Hippocampal formation (tissue), 2 donors: ENCODE measurements at regions not wholly inside any gene's neighbourhood (a gene's known extent, or its start where the extent isn't known, plus 50 kb on each side); places are given as distances from the start of the nearest gene placed in this dataset.
"Not testable (repeated sequence)": the region's sequence is repeated elsewhere in the genome, so short reads cannot be mapped to it uniquely, and the experiment has no call there.

Source experiments
- DNase-seq, 2 donors: peaks; one replicate each; lab custom pipeline; 2025; lab: John Stamatoyannopoulos, UW

DNA sequence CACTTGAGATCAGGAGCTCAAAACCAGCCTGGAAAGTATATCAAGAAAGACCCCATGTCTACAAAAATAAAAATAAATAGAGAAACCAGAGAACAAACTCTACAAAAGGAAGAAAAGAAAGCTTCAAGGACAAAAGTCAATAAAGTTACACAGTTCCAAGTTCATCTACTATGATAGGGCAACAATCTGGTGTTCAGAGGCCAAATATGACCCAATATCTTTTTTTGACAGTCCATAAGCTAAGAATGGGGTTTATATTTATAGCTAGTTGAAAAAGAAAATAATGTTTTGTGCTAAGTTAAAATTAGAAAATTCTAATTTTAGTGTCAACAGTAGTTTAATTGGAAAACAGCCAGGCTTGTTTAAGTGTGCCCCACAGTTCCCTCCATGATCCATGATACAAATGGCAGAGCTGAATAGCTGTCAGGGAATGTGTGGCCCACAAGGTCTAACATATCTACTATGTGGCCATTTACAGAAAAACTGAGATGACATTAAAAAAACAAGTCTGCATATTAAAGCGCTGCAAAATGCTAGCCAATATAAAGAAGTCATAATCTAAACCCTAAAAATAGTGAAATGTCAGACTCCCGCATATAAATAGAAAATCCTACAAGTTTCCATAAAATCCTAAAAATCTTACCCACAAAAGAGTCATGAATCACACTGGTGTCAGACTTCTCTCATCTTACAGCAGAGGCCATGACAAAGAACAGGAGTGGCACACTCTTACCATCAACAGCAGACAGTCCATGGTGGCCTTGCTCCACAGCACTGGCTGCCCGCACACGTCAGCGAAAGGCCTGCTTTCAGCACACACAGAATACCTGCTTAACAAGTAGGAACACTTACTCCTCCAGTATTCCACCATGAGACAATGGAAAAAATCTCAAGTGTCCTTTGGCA, 281.9 kb upstream of the HSFY2 start:
- DNase-seq: no peak

DNA sequence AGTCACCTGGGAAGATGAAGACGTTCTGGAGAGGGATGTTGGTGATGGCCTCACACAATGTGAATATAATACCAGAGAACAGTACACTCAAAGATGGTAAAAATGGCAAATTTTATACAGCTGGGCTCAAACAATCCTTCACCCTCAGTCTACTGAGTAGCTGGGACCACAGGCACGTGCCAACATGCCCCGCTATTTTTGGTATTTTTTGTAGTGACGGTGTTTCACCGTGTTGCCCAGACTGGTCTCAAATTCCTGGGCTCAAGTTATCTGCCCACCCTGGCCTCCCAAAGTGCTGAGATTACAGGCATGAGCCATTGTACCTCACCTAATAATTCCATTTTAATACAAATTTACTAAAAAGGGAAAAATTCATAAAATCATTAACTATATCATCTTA, 280.3 kb upstream of the HSFY2 start:
- DNase-seq: no peak

DNA sequence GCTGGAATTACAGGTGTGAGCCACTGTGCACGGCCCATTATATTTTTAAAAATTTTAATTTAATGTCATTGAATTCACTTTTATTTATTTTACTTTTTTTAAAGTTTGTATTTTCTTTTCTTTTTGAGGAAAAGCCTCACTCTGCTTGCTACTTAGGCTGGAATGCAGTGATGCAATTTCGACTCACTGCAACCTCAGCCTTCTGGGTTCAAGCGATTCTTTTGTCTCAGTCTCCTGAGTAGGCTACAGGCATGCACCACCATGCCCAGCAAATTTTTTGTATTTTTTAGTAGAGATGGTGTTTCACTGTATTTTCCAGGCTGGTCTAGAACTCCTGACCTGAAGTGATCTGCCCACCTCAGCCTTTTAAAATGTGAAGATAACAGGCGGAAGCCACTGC, 277.5 kb upstream of the HSFY2 start:
- no peak for DNase-seq

DNA sequence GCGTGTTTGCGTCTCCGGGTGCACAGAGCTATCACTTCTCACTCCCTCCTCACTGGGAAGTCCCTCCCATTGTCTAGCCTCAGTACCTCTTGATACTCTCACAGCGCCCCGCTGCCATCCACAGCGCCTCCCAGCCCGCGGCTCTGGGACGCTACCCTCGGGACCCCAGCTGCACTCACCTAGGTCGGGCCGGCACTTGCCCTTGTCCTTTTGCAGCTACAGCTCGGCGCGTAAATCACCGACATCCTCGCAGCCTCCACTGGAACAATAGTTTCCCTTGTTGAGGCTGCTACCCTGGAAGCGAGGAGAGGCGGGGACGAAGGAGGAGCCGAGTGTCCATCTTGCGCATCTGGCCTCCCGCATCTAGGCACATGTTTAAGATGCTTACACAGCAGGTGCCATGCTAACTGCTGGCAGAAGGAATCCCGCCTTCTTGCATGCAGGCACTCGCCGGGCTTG, 269.5 kb upstream of the HSFY2 start:
- no peak for DNase-seq

DNA sequence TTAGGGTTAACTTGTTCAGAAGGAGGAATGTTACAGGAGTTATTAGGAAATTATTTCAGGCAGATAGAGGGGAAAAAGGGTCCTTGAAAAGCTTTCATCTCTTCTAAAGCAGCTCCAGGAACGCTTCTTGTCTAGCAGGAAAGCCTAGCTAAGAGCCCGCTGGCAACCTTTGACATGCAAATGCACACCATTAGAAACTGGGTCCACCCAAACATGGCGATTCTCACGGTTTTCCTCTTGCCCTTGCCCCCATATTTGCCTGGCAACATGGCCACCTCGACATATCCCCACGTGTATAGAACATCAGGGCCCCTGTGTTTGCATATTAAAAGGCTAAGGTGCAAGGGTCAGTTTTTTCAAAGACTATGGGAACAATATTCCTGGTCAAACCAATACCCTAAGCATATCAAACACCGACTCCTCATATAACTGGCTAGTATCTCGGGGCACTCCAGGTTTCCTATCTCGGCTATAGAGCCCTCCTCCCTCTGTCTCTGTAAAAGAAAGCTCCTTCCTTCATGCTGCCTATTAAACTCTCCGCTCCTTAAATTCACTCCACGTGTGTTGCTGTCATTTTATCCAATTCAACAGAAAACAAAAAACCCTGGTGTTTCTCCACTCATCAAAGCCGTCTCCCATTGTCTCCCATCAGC, 268.9 kb upstream of the HSFY2 start:
- DNase-seq: no peak

DNA sequence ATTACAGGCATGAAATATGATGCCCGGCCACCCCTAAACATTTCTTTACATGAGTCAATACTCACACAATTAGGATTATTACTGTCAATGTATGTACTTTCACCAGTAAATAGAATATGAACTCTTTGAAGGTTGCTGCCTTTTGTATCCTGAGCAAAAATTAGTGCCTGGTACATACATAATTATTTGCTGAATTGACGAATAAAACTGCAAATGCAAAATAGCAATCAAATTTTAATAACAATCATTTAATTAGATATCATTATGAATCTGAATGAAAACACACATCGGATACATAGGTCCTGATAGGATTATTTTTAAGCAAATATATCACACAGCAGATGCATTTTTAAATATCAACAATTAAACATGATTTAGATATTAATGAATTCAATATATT, 253.1 kb upstream of the HSFY2 start:
- no peak for DNase-seq

DNA sequence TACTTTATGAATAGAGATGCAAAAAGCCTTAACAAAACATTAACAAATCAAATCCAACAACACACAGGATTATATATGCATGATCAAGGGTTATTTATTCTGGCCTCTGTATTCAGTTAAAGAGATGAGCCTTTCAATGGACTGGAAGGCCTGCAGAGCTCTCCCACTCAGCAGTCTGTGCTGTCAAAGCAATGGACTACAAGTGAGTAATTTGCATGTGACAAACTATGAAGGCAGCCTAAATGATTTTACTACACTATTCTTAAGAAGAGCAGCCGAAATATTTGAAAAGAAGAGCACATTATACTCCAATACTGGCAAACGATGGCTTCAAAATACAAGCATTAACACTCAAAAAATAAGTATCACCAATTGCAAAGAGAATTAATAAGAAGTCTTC, 250.4 kb upstream of the HSFY2 start:
- DNase-seq: no peak

DNA sequence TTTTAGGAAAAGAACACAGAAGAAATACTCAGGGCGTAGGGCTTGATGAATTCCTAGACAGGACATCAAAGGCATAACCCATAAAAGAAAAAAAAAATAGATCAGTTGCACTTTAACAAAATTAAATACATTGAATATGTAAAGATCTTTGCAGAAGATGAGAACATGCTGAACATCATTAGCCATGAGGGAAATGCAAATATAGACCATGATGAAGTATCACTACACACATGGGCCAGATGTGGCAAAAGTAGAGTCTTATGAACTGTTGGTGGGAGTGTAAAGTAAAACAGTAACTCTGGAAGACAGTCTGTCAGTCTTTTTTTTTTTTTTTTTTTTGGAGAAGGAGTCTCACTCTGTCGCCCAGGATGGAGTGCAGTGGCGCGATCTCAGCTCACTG, 246.7 kb upstream of the HSFY2 start:
- no peak for DNase-seq

DNA sequence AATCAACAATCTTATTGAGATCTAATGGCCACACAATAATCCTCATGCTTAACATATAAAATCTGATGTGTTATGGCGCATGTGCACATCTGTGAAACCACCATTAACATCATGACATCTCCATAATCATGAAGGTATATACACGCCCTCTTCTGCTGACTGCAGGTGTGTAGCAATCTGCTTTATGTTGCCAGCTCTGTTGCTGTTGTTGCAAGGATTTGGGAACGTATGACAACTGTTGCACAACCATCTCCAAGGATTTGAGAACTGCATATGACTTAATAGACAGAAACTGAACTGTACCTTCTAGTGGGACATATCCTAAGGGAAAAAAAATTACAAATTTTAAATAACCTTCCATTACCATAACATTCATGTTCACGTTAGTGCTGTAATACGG, 243.5 kb upstream of the HSFY2 start:
- DNase-seq: no peak

DNA sequence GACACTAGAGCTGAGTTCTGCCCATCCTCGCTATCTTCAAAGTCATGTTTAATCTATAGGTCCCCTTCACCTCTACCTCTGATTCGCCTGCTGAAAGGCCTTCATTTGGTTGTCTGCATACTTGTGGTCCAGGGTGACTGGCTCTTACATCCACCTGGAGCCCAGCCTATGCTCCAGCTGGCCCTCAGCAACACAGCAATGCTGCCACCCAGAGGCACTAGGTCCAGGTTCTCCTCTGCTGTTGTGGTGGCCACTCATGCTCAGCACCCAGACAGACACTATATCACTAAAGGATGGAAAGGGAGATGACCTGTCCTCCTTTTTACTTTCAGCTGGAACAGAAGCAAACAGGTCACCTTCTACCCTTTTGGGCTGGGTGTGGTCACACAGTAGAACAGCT, 242.3 kb upstream of the HSFY2 start:
- no peak for DNase-seq

DNA sequence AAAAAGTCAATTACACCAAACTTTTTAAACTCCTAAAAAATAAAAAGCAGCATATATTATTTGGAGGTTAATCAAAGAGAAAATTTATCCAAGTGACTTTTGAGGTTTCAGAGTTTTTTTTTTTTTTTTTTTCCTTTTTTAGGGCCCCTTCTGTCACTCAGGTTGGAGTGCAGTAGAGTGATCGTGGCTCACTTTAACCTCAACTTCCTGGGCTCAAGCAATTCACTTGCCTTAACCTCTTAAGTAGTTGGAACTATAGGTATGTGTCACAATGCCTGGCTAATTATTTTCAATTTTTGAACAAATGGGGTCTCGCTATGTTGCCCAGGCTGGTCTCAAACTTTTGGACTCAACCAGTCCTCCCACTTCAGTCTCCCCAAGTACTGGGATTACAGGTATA, 241.7 kb upstream of the HSFY2 start:
- no peak for DNase-seq

DNA sequence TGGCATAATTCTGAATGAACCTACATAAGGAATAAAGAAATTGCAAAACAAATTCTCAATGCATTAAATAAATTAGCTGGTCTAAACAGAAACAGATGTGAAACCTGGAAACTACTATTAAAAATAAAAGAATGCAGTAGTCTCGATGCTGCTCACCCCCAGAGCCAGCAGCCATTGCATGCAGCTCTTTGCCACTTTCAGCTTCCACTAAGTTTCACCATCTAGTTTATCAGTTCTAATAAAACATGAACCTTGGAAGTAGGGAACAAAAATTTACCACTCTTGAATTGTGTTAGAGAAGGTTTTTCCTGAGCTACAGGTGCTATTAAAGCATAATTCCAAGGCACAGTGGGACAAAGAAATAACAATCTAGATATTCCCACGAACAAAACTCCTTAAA, 239.4 kb upstream of the HSFY2 start:
- DNase-seq: no peak

DNA sequence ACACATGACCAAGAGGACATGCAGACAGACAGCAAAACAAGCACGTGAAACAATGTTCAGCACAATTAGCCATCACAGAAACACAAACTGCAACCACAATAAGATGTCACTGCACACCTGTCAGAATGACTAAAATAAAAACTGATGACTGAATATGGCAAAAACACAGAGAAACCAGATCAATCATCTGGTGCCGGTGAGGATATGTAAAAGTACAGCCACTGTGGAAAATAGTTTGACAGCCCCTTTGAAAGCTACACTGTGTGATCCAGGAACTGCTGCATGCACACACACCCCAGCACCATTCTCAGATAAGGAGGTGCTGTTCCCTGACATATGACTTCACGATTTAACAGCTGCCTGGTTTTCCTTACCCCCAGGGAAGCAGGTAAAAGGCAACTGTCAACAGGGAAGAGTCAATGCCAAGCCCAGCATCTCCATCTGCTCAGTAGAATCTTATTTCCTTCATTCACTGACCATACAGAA, 238.1 kb upstream of the HSFY2 start:
- DNase-seq: no peak

DNA sequence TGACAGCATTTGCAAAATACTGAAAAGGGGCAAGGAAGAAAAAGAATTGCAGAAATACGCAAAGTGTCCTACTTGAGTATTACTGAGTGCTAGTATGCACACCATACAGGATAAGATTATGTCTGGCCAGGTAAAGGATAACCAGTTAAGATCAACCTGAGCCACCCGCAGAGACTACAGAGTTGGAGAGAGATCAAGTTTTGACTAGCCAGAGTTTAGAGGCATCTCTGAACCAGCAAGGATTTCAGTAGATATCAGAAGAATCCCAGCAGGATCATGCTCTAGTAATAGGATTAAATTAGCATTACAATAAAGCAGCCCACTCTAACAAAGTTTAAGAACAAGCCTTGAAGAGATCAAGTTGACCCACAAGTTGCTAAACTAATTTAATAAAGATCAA, 232.7 kb upstream of the HSFY2 start:
- DNase-seq: no peak

DNA sequence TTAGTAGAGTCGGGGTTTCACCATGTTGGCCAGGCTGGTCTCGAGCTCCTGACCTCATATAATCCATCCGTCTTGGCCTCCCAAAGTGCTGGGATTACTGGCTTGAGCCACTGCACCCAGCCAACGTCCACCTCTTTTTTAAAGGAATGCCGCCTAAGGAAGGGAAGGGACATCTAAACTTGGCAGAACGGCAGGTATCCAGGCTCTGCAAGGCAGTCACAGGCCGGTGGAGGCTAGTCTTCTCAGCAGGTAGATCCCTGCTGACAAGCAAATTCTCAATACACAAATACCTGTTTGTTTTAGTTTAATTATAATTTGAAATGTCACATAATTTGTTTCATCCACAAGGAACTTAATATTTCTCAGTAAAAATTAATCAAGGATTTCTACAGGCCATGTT, 232.0 kb upstream of the HSFY2 start:
- DNase-seq: no peak

DNA sequence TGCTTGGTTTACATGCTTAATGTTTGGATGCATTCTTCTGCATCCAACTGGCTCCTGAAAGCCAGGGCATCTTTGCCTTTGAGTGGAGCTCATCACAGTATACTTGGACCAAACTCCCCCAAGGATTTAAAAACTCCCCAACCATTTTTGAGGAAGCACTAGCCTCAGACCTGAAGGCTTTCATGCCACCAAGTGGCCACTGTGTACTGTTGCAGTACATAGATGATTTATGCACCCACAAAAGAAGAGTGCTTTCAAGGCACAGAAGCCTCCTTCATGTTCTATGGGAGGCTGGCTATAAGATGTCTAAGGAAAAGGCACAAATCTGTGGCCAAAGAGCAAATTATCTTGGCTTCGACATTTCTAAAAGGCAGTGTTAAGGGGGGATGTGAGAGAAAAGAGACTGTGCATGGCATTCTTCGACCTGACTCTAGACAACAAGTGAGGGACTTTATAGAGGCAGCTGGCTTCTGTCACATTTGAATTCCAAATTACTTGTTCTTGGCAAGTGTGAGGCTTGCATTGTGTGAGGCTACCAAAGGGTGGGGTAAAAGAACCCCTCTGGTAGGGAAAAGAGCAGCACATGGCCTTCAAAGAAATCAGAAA, 224.2 kb upstream of the HSFY2 start:
- peak in 1 of 2 donors; percentile 0 for DNase-seq

DNA sequence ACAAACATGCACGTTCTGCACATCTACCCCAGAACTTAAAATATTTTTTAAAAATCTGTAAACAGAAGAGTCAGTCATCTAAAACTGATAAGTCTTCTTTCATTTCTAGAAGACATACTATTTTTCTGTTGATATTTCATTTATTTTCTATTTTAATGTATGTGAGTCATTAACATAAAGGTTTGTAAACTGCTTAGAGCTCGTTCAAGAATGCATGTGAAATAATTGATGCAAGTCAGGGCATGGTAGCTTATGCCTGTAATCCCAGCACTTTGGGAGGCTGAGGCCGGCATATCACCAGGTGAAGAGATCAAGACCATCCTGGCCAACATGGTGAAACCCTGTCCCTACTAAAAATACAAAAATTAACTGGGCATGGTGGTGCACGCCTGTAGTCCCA, 219.9 kb upstream of the HSFY2 start:
- DNase-seq: no peak

DNA sequence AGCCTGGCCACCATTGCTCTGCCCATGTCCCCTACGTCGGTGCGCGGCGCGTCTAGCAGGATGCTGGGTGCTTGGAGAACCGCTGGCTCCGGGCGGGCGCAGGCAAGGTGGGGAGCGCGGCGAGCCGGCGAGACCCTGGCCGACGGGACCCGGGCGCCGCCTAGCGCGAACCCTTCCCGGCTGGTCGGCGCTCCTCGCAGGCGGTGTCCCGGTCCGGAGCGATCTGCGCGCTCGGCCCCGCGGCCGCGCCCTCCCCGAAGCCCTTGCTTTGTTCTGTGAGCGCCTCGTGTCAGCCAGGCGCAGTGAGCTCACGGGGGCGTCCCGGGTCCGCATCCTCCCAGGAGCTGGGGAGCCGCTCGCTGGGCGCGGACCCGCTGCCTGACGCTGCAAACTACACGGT, 219.1 kb upstream of the HSFY2 start:
- DNase-seq: not testable (repeated sequence)

DNA sequence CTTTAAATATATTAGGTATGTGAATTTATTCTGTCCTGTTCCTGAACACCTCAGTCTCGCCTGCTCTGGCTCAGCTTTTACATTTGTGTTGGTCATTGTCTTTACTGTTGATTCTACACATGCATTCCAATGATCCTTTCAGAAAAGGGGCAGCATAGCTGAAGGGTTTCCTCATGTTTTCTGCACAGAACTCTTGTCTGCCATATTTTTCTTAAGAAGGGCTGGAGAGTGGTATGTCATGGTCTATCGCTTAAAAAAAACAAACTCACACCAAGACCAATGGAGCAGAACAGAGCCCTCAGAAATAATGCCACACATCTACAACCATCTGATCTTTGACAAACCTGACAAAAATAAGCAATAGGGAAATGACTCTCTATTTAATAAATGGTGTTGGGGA, 215.8 kb upstream of the HSFY2 start:
- no peak for DNase-seq

DNA sequence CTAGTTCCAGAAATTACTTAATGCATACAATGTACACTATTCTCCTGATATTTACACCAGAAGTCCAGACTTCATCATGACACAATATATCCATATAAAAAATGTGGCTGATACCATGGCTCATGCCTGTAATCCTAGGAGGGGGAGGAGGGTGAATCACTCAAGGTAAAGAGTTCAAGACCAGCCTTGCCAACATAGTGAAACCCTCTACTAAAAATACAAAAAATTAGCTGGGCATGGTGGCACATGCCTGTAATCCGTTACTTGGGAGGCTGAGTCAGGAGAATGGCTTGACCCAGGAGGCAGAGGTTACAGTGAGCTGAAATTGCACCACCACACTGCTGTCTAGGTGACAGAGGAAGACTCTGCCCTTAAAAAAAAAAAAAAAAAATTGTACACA, 192.5 kb upstream of the HSFY2 start:
- DNase-seq: no peak

DNA sequence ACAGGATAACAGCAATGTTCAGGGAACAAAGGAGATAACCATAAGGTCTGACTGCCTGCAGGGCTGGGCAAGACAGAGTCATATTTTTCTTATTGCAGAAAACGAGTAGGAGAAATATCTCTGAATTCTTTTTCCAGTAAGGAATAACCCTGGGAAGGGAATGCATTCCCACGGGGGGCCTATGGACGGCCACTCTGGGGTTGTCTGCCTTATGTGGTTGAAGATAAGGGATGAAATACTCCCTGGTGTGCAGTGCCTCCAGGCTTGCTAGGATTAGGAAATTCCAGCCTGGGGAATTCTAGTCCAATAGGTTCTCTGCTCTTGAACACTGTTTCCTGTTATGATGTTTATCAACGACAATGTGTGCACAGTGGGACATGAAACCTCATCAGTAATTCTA, 185.3 kb upstream of the HSFY2 start:
- no peak for DNase-seq

DNA sequence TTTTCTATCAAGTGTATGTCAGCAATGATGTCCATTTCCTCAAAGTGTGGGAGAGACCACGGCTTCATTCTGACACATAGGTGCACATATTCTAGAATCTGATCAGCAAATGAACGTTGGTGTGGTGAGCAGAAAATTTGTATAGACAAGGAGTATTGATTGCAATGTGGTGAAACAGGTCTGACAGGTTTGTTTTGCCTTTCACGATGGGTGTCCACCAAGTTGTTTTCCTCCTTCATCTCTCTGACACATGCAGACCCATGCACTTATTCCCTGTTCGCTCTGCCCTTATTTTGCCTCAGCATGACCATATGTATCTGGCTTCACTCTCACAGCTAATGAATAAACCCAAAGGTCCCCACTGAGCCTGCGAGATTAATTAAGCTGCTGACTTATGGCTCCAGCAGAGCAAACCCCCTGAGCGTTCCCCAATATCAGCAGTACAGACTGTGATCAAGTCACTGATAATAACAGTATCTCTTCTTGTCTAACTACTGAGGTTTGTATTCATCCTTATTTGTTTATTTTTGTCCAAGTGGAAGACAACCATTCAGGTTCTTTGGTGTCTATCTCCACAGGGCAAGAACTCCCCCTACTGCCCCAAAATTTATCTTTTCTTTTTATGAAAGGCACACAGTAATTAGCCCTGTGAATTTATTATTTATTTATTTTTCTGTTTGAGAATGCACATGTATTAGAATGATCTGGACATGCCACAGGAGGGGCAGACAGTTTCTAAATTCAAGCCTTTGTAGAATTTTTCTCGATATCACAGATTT, 178.3 kb upstream of the HSFY2 start:
- no peak for DNase-seq
